Effector CD4-positive, alpha-beta T cell (primary cell): ENCODE measurements at regions not wholly inside any gene's neighbourhood (a gene's known extent, or its start where the extent isn't known, plus 50 kb on each side); places are given as distances from the start of the nearest gene placed in this dataset.
"Not testable (repeated sequence)": the region's sequence is repeated elsewhere in the genome, so short reads cannot be mapped to it uniquely, and the experiment has no call there.

Experiments used
- DNase-seq: peaks from one replicate; pipeline ENCODE4 v3.0.0-alpha.2; 2020

GRCh38 chr5:100379254-100379858 lies 155.8 kb upstream of the FAM174A start:
- DNase-seq, result not testable (repeated sequence)

- DNase-seq, result not testable (repeated sequence)
Measured at GRCh38 chr5:100364757-100365478, 170.3 kb upstream of the FAM174A start.

DNA sequence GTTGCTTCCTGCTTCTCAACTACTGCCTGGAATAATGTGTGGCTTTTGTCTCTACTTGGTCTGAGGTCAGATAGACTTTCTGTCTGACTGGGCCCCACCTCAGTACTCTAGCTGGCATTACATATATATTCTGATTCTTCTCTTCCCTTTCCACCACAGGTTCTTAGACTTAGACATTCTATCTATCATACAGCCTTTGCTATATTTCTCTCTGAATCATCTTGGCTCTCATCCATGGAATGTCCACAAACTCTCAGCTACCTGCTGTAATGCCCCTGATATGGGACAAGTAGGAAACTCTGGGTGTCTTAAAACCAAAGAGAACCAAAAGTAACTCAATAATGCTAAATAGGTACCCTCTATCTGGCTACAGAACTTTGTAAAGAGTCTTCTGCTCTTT lies 170.8 kb upstream of the FAM174A start:
- DNase-seq, result not testable (repeated sequence)

- DNase-seq, result not testable (repeated sequence)
Measured at GRCh38 chr5:100359998-100360397, 175.2 kb upstream of the FAM174A start.

- not testable (repeated sequence) for DNase-seq
Measured at GRCh38 chr5:100346269-100346668, 188.9 kb upstream of the FAM174A start.

DNA sequence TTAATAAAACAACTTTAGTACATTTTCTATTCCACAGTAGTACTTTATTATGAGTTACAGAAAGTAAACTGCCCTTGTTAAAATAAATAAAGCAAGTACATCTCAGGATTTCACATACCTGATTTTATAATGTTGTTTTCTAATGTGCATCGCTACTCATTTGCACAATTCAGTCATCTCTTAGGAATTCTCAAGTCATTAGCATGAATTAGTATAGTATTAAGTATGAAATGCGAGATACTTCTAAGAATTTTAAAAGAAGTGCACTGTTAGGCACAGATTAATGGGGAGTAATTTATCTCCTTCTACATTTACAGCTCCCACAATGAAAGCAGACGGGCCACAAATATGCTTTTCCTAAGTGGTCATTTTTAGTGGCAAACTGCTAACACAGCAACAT lies 193.7 kb upstream of the FAM174A start:
- DNase-seq, result not testable (repeated sequence)

- no peak for DNase-seq
Measured at GRCh38 chr5:100322483-100322882, 212.7 kb upstream of the FAM174A start.

- DNase-seq, result no peak
Measured at GRCh38 chr5:100319885-100320284, 215.3 kb upstream of the FAM174A start.

DNA sequence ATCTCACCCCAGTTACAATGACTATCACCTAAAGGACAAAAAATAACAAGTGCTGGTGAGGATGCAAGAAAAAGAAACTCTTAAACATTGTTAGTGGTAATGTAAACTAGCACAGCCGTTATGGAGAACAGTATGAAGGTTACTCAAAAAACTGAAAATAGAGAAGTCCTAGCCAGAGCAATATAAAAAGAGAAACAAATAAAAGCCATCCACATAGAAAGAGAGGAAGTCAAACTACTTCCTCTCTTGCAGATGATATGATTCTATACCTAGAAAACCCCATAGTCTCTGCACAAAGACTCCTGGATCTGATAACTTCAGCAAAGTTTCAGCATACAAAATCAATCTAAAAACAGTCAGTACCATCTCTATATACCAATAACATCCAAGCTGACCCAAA lies 221.5 kb upstream of the FAM174A start:
- no peak for DNase-seq

GRCh38 chr5:100311806-100312205 lies 223.4 kb upstream of the FAM174A start:
- DNase-seq, result no peak

DNA sequence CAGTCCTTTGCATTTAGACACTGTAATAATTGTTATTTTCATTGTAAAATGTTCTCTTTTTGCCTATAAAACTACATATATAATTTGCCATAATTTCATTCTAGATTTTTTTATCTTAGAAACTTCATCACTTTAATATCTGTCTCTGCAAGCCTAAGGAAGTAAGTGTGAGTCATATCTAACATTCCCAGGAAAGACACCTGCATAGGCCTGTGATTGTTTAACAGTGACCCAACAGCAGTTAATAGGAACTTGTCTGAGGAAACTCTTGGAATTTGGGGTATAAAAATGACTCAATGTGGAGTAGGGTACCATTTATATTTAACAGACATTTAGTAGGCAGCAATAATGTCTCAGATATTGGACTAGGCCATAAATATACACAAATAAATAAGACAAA lies 229.2 kb upstream of the FAM174A start:
- no peak for DNase-seq

DNA sequence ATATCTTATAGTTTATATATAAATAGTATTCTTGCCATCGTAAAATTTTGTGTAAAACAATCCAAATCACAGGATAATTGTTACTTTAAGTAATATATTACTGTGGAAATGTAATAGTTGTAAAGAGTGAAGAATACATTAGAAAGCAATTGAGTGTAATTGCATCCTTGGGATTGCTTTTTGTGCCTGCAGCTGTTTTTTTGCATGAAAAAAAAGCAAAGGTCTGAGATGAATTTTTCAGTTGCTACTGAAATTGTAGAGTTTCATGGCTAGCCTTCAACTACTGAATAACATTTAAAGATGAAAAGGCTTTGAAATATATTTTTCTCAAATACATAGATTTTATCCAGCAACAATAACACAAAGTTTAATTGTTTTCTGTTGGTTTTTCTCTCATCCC lies 232.0 kb upstream of the FAM174A start:
- DNase-seq, result no peak

- no peak for DNase-seq
Measured at GRCh38 chr5:100299261-100299660, 235.9 kb upstream of the FAM174A start.

- DNase-seq, result no peak
Measured at GRCh38 chr5:100276071-100276470, 259.1 kb upstream of the FAM174A start.

- DNase-seq, result no peak
Measured at GRCh38 chr5:100275631-100276030, 259.5 kb upstream of the FAM174A start.

- no peak for DNase-seq
Measured at GRCh38 chr5:100273846-100274580, 261.2 kb upstream of the FAM174A start.

GRCh38 chr5:100270023-100270771 lies 265.0 kb upstream of the FAM174A start:
- no peak for DNase-seq

DNA sequence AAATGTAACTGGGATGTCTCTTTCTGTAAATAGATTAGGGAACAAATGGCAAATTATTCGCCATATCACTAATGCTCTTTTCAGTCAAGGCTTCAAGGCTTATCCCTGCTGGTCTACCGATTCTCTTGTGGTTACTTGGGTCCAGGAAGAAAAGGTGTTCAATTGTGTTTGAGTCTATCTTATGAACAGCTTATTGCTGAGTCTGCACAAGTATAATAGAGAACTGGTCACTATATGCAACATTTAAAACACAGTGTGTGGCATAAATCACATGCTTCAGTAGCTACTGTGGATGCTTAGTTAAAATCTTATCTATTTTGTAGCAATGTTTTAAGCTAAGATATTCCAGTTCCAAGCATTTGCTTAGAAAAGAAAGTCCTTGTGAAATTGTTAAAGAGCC lies 274.2 kb upstream of the FAM174A start:
- DNase-seq, result no peak

DNA sequence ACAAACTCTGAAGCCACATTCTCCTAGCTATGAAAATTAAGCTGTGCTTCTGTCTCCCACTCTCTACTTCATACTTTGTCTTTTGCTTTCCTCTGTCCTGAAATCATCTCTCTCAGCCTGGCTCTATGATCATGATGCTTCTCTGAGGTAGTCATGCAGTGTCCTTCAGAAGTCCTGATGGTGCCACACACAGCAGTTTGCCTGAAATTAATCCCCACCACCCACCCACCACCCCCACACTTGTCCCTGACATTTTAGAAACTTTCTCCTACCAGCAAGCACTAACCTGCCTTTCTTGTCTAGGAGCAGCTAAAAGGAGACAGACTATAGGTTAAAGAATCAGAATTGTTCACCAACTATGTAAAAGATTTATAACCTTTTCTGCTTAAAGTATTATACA lies 282.2 kb upstream of the FAM174A start:
- no peak for DNase-seq

DNA sequence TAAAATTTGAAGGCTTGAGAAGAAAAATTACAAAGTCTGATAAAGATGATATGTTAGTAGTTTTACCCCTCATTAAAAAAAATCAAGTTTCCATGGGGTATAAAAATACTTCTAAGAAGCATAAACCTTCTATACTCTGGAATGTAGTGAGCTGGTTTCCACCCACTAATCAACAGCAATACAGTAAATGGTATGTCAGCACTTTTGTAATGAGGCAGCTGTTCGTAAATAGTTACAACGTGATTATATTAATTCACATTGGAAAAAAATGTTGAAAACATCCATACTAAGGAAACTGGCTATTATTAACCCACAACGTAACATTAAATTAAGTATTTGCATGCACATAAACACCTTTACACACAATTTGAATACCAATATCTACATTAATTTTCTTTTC lies 283.1 kb upstream of the FAM174A start:
- DNase-seq, result no peak

DNA sequence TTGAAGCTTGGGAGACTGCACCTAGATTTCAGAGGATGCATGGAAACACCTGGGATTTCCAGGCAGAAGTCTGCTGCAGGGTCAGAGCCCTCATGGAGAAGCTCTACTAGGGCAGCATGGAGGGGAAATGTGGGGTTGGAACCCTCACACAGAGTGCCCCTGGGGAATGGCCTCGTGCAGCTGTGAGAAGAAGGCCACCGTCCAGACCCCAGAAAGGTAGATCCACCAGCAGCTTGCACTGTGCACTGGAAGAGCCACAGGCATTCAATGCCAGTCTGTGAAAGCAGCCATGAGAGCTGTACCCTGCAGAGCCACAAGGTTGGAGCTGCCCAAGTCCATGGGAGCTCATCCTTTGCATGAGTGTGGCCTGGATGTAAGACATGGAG lies 285.3 kb upstream of the FAM174A start:
- no peak for DNase-seq

DNA sequence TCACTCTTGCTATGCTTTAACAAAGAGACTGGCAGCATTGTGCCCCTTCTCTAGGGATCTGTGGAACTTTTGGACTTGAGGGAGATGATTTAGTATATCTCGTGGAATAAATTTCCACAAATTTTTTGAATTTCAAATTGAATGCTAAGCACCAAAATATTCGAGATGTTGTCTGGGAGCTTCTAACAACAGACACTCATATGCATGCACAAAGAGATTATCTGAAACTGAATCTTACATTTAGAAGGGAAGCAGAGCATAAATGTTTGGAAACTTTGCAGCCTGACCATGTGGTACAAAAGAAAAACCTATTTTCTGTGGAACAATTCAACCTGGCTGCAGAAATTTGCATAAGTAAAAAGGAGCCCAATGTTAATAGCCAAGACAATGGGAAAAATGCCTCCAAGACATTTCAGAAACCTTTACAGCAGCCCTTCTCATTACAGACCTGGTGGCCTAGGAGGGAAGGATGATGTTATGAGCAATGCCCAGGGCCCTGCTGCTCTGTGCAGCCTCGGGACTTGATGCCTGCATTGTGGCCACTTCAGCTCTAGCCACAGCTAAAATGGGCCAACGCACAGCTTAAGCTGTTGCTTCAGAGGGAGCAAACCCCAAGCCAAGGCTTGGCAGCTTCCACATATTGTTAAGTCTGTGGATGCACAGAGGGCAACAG lies 285.8 kb upstream of the FAM174A start:
- no peak for DNase-seq

DNA sequence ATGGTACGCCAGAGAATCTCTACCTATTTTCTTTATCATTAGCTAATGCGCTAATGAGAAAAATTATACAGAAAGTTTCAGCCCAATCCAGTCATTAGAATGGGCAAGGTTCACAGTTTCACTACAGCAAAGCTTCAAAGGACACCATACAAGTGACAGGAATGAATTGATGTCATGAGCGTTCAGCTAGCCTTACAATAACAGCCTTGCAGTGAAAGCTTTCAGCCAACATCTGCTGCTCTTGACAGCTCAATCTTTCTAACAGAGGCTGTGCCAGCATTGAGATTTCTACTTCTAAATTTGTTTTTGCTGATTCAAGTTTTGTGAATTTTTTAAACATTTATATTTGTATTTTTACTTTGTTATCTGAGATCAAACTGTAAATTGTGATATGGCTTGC lies 302.4 kb upstream of the FAM174A start:
- DNase-seq, result no peak
